OCI-LY7 (cell line): ENCODE measurements at regions not wholly inside any gene's neighbourhood (a gene's known extent, or its start where the extent isn't known, plus 50 kb on each side); places are given as distances from the start of the nearest gene placed in this dataset.

ENCODE experiments used
- BruUV-seq: library from RNA; stranded (reverse); fragments of 400-500 nt; replicated peaks from 2 replicates; lab custom pipeline; 2021; lab: Mats Ljungman, UMichigan
- CTCF ChIA-PET: fragments of 300-600 bp; sonication (Branson Sonifier 250); formaldehyde crosslinking; loops from one replicate; lab custom pipeline; 2022; ENCODE audit warnings: antibody characterized with exemption; ENCODE audit not compliant: unreplicated experiment; lab: Charles Lee
- POLR2A ChIA-PET: fragments of 300-600 bp; sonication (Branson Sonifier 250); formaldehyde crosslinking; loops from one replicate; lab custom pipeline; 2022; ENCODE audit warnings: antibody characterized with exemption; lab: Charles Lee
- DNase-seq: peaks from one replicate; pipeline ENCODE4 v3.0.0-alpha.2; 2015; ENCODE audit warnings: low spot score
- H2AFZ ChIP-seq: fragments of 200-600 bp; sonication (generic), shearing (Covaris generic); 2 replicates; pipeline ENCODE4 v1.6.1; 2014; ENCODE audit warnings: mild to moderate bottlenecking, antibody characterized with exemption, low read length, moderate library complexity
- H3K27ac ChIP-seq: fragments of 200-600 bp; sonication (generic); 2 replicates; pipeline ENCODE4 v1.5.1; 2014; ENCODE audit warnings: mixed run types, low read depth, mild to moderate bottlenecking, moderate library complexity, low read length, inconsistent platforms; ENCODE audit not compliant: poor library complexity, severe bottlenecking
- H3K36me3 ChIP-seq: fragments of 200-600 bp; sonication (generic); 2 replicates; pipeline ENCODE4 v1.6.1; 2014; ENCODE audit warnings: mild to moderate bottlenecking, antibody characterized with exemption, low read length, moderate library complexity, mixed read lengths; ENCODE audit not compliant: insufficient read depth
- H3K4me1 ChIP-seq: fragments of 200-600 bp; sonication (generic); 2 replicates; pipeline ENCODE4 v1.5.1; 2014; ENCODE audit warnings: mild to moderate bottlenecking, low read length; ENCODE audit not compliant: insufficient read depth, poor library complexity, severe bottlenecking
- H3K4me2 ChIP-seq: fragments of 200-600 bp; sonication (generic); 2 replicates; pipeline ENCODE4 v1.6.1; 2014; ENCODE audit warnings: mild to moderate bottlenecking, low read length
- H3K4me3 ChIP-seq: fragments of 200-600 bp; sonication (generic); 2 replicates; pipeline ENCODE4 v1.5.1; 2014; ENCODE audit warnings: mild to moderate bottlenecking, low read depth, low read length; ENCODE audit not compliant: poor library complexity, severe bottlenecking
- H3K79me2 ChIP-seq: fragments of 200-600 bp; sonication (generic); 2 replicates; pipeline ENCODE4 v1.6.1; 2016; ENCODE audit warnings: low read depth, mild to moderate bottlenecking, low read length, moderate library complexity, mixed read lengths; ENCODE audit not compliant: insufficient read depth
- H3K9me2 ChIP-seq: fragments of 200-600 bp; sonication (generic); 2 replicates; pipeline ENCODE4 v1.6.1; 2016; ENCODE audit warnings: mild to moderate bottlenecking, low read length, mixed read lengths; ENCODE audit not compliant: insufficient read depth
- H3K9me3 ChIP-seq: fragments of 200-600 bp; sonication (generic); 2 replicates; pipeline ENCODE4 v1.6.1; 2014; ENCODE audit warnings: mild to moderate bottlenecking, mixed run types, low read length, mixed read lengths
- H4K20me1 ChIP-seq: fragments of 200-600 bp; sonication (generic); 2 replicates; pipeline ENCODE4 v1.6.1; 2014; ENCODE audit warnings: mild to moderate bottlenecking, antibody characterized with exemption, low read length, moderate library complexity, mixed read lengths; ENCODE audit not compliant: insufficient read depth
- CTCF ChIP-seq: fragments of 200-600 bp; sonication (generic); conservative IDR thresholded peaks from 2 replicates; pipeline ENCODE4 v1.5.1; 2014; ENCODE audit warnings: mild to moderate bottlenecking, antibody characterized with exemption, low read length, moderate library complexity, mixed read lengths
- EZH2phosphoT487 ChIP-seq: fragments of 200-600 bp; sonication (generic); IDR thresholded peaks from 2 replicates; pipeline ENCODE4 v1.6.1; 2018; ENCODE audit warnings: low read depth, borderline replicate concordance, mild to moderate bottlenecking, mixed run types, antibody characterized with exemption, low read length, moderate library complexity, mixed read lengths
- intact Hi-C: fragments of 100-400 bp; cut with micrococcal nuclease; formaldehyde crosslinking; loops from one replicate; pipeline ENCODE4 v1.10.0; 2022; ENCODE audit not compliant: unreplicated experiment

GRCh38 chr5:135211791-135212190 lies 177.8 kb upstream of the PITX1 start:
- DNase-seq: no peak
- Histone ChIP-seq H4K20me1 (no peaks in the 10 kb centered on the region), H3K4me1 (no peaks in the 10 kb centered on the region), H3K4me2 (no peak overlapping the region), H3K9me3 (no peaks in the 10 kb centered on the region), H3K4me3 (no peak overlapping the region), H2AFZ (no peak overlapping the region), H3K36me3 (no peaks in the 10 kb centered on the region), H3K27ac (no peak overlapping the region), H3K9me2 (no peaks in the 10 kb centered on the region), H3K79me2 (no peaks in the 10 kb centered on the region)
- TF ChIP-seq EZH2phosphoT487 (no peak), CTCF (no peak)
- intact Hi-C loops: no loop called here
- ChIA-PET CTCF (no interaction called here), POLR2A (interaction anchor here (0.7 kb wide), 1 partner anchor 304 kb away, joined by 4 read pairs; no protein-coding TSS in a partner anchor)
- BruUV-seq: no TSS peak

- BruUV-seq: no TSS peak
- no peaks in the 10 kb centered on the region for H3K4me1 ChIP-seq
- H3K27ac ChIP-seq: no peak overlapping the region
- no peak overlapping the region for H2AFZ ChIP-seq
- no peak for DNase-seq
- ChIA-PET POLR2A (interaction anchor here (0.6 to 1.0 kb wide), 4 partner anchors 9 to 303 kb away, joined by 3 to 5 read pairs (median 4); no protein-coding TSS in a partner anchor), CTCF (no interaction called here)
- TF ChIP-seq EZH2phosphoT487 (no peak), CTCF (no peak)
- H3K4me3 ChIP-seq: no peak overlapping the region
- H3K4me2 ChIP-seq: no peak overlapping the region
- H3K9me3 ChIP-seq: no peaks in the 10 kb centered on the region
- H4K20me1 ChIP-seq: no peaks in the 10 kb centered on the region
- H3K36me3 ChIP-seq: no peaks in the 10 kb centered on the region
- intact Hi-C loops: no loop called here
- H3K9me2 ChIP-seq: no peaks in the 10 kb centered on the region
- no peaks in the 10 kb centered on the region for H3K79me2 ChIP-seq
Measured at GRCh38 chr5:135211083-135211790, 177.2 kb upstream of the PITX1 start.
